HUES48 (cell line): ENCODE measurements at regions not wholly inside any gene's neighbourhood (a gene's known extent, or its start where the extent isn't known, plus 50 kb on each side); places are given as distances from the start of the nearest gene placed in this dataset.
A peak's percentile ranks its signal among the peaks of the same experiment; 100 is the strongest.
"Not testable (repeated sequence)": the region's sequence is repeated elsewhere in the genome, so short reads cannot be mapped to it uniquely, and the experiment has no call there.

ENCODE experiments used
- H3K27ac ChIP-seq: one replicate; pipeline ENCODE4 v1.7.0; 2013; ENCODE audit warnings: low read depth, low read length, inconsistent platforms
- H3K27me3 ChIP-seq: 2 replicates; pipeline ENCODE4 v1.6.1; 2013; ENCODE audit warnings: mild to moderate bottlenecking, low read length; ENCODE audit not compliant: control insufficient read depth, insufficient read depth
- H3K36me3 ChIP-seq: 2 replicates; pipeline ENCODE4 v1.6.1; 2013; ENCODE audit warnings: low read length; ENCODE audit not compliant: control insufficient read depth, insufficient read depth
- H3K4me1 ChIP-seq: 2 replicates; pipeline ENCODE4 v1.6.1; 2013; ENCODE audit warnings: mild to moderate bottlenecking, low read length; ENCODE audit not compliant: control insufficient read depth, insufficient read depth
- H3K4me3 ChIP-seq: 2 replicates; pipeline ENCODE4 v1.5.1; 2013; ENCODE audit warnings: mild to moderate bottlenecking, low read depth, low read length
- H3K9ac ChIP-seq: 2 replicates; pipeline ENCODE4 v1.6.1; 2013; ENCODE audit warnings: mild to moderate bottlenecking, low read depth, low read length, moderate library complexity
- H3K9me3 ChIP-seq: 2 replicates; pipeline ENCODE4 v1.6.1; 2013; ENCODE audit warnings: low read length; ENCODE audit not compliant: control insufficient read depth, insufficient read depth

GRCh38 chr6:122248844-122249243 lies 150.6 kb upstream of the HSF2 start:
- Histone ChIP-seq H3K4me1 (no peaks in the 10 kb centered on the region), H3K9me3 (no peaks in the 10 kb centered on the region), H3K27ac (no peak overlapping the region), H3K9ac (no peak overlapping the region), H3K27me3 (no peaks in the 10 kb centered on the region), H3K4me3 (no peak overlapping the region), H3K36me3 (no peaks in the 10 kb centered on the region)

- H3K4me1 ChIP-seq, result peaks cover 3% of the 10 kb centered on the region
These were observed 140.6 kb upstream of the HSF2 start for GRCh38 chr6:122258839-122259238.

GRCh38 chr6:122264557-122264956 lies 134.9 kb upstream of the HSF2 start:
- H3K9ac ChIP-seq, result no peak overlapping the region
- H3K36me3 ChIP-seq, result no peaks in the 10 kb centered on the region
- H3K4me3 ChIP-seq, result 0 out of 2 replicates have a peak overlapping the region, but pooled peaks have one; percentile 17
- H3K9me3 ChIP-seq, result peaks cover 7% of the 10 kb centered on the region
- peak overlapping the region; percentile 51 for H3K27ac ChIP-seq
- H3K27me3 ChIP-seq, result no peaks in the 10 kb centered on the region
- peaks cover 14% of the 10 kb centered on the region for H3K4me1 ChIP-seq

More at GRCh38 chr6:122258839-122259238, 140.6 kb upstream of the HSF2 start:
- no peaks in the 10 kb centered on the region for H3K27me3 ChIP-seq
- no peak overlapping the region for H3K27ac ChIP-seq
- no peaks in the 10 kb centered on the region for H3K36me3 ChIP-seq
- H3K9me3 ChIP-seq, result no peaks in the 10 kb centered on the region
- H3K4me3 ChIP-seq, result no peak overlapping the region
- H3K9ac ChIP-seq, result no peak overlapping the region

- peaks cover 14% of the 10 kb centered on the region for H3K4me1 ChIP-seq
- H3K36me3 ChIP-seq, result no peaks in the 10 kb centered on the region
- no peak overlapping the region for H3K4me3 ChIP-seq
- peaks cover 7% of the 10 kb centered on the region for H3K9me3 ChIP-seq
- H3K27me3 ChIP-seq, result no peaks in the 10 kb centered on the region
- no peak overlapping the region for H3K9ac ChIP-seq
- no peak overlapping the region for H3K27ac ChIP-seq
These were observed 133.7 kb upstream of the HSF2 start for GRCh38 chr6:122265755-122266154.

- no peak overlapping the region for H3K4me3 ChIP-seq
- no peak overlapping the region for H3K27ac ChIP-seq
- no peak overlapping the region for H3K9ac ChIP-seq
- peaks cover 7% of the 10 kb centered on the region for H3K9me3 ChIP-seq
- H3K27me3 ChIP-seq, result no peaks in the 10 kb centered on the region
- peaks cover 14% of the 10 kb centered on the region for H3K4me1 ChIP-seq
- no peaks in the 10 kb centered on the region for H3K36me3 ChIP-seq
These were observed 131.1 kb upstream of the HSF2 start for GRCh38 chr6:122268394-122268793.

GRCh38 chr6:122276637-122277036 lies 122.8 kb upstream of the HSF2 start:
- Histone ChIP-seq H3K27me3 (no peaks in the 10 kb centered on the region), H3K4me1 (no peaks in the 10 kb centered on the region), H3K27ac (no peak overlapping the region), H3K36me3 (no peaks in the 10 kb centered on the region), H3K9ac (no peak overlapping the region), H3K9me3 (no peaks in the 10 kb centered on the region), H3K4me3 (no peak overlapping the region)

GRCh38 chr6:122280105-122281021 lies 119.1 kb upstream of the HSF2 start:
- not testable (repeated sequence) for H3K9ac ChIP-seq, H3K36me3 ChIP-seq, H3K4me3 ChIP-seq, H3K27ac ChIP-seq, H3K4me1 ChIP-seq, H3K9me3 ChIP-seq, H3K27me3 ChIP-seq

GRCh38 chr6:122283884-122284283 lies 115.6 kb upstream of the HSF2 start:
- Histone ChIP-seq H3K36me3 (no peaks in the 10 kb centered on the region), H3K4me1 (no peaks in the 10 kb centered on the region), H3K9ac (no peak overlapping the region), H3K4me3 (no peak overlapping the region), H3K9me3 (no peaks in the 10 kb centered on the region), H3K27ac (no peak overlapping the region), H3K27me3 (no peaks in the 10 kb centered on the region)

- no peaks in the 10 kb centered on the region for H3K27me3 ChIP-seq
- no peak overlapping the region for H3K4me3 ChIP-seq
- H3K9ac ChIP-seq, result no peak overlapping the region
- H3K27ac ChIP-seq, result no peak overlapping the region
- H3K9me3 ChIP-seq, result no peaks in the 10 kb centered on the region
- 0 out of 2 replicates have a peak, but pooled peaks cover 2% of the 10 kb centered on the region for H3K4me1 ChIP-seq
- H3K36me3 ChIP-seq, result no peaks in the 10 kb centered on the region
These were observed 114.6 kb upstream of the HSF2 start for GRCh38 chr6:122284848-122285247.

- Histone ChIP-seq H3K27ac (no peak overlapping the region), H3K9me3 (no peaks in the 10 kb centered on the region), H3K27me3 (no peaks in the 10 kb centered on the region), H3K4me1 (0 out of 2 replicates have a peak, but pooled peaks cover 4% of the 10 kb centered on the region), H3K4me3 (no peak overlapping the region), H3K36me3 (no peaks in the 10 kb centered on the region), H3K9ac (no peak overlapping the region)
These were observed 114.0 kb upstream of the HSF2 start for GRCh38 chr6:122285292-122285913.

- H3K4me3 ChIP-seq, result no peak overlapping the region
- no peak overlapping the region for H3K9ac ChIP-seq
- 0 out of 2 replicates have a peak, but pooled peaks cover 4% of the 10 kb centered on the region for H3K4me1 ChIP-seq
- no peaks in the 10 kb centered on the region for H3K36me3 ChIP-seq
- no peak overlapping the region for H3K27ac ChIP-seq
- H3K9me3 ChIP-seq, result no peaks in the 10 kb centered on the region
- no peaks in the 10 kb centered on the region for H3K27me3 ChIP-seq
These were observed 112.9 kb upstream of the HSF2 start for GRCh38 chr6:122286512-122286911.
